ENCODE measurements at regions not wholly inside any gene's neighbourhood (a gene's known extent, or its start where the extent isn't known, plus 50 kb on each side); places are given as distances from the start of the nearest gene placed in this dataset.

DNA sequence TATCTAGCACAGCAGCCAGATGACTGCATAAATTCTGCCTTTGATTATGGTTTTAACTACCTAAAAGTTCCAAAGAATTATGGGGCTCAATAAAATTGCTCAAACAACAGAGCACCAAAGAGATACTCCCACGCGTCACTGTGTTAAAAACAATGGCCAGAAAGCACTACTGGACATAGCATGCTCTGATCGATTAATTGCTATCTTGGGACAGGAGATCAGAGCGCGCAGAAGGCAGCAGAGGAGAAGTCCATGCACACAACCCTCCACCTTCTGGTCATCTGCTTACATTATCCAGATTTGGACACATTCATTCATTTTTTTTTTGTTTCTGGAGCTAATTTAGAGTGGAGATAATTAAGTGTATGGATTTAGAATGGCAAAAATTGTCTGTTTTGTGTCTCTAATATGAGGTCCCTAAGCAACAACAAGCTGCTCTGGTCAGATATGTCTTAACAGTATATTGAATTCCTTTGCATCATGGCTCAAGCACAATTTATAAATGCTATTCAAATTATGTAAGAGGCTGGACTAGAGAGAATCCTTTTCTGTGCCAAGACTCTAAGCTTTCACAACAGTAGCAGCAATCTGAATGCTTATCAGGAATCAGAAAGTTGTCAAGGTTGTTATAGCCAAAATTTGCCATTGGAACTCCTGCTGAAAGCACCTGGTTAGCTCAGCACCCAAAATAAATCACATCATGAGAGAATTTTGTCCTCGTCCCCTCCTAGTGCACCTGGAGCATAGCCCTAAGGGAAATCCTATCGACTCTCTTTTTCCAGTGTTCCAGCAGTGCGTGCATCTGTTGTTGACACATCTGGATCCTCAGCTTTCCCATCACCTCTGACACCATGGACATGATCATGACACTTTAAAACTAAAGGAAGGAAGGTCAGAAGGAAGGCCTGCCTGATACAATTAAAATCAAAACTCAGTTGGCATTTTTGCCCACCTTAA is 98.6 kb upstream of the HMHB1 start:
- TF ChIP-seq, protein P1, sequence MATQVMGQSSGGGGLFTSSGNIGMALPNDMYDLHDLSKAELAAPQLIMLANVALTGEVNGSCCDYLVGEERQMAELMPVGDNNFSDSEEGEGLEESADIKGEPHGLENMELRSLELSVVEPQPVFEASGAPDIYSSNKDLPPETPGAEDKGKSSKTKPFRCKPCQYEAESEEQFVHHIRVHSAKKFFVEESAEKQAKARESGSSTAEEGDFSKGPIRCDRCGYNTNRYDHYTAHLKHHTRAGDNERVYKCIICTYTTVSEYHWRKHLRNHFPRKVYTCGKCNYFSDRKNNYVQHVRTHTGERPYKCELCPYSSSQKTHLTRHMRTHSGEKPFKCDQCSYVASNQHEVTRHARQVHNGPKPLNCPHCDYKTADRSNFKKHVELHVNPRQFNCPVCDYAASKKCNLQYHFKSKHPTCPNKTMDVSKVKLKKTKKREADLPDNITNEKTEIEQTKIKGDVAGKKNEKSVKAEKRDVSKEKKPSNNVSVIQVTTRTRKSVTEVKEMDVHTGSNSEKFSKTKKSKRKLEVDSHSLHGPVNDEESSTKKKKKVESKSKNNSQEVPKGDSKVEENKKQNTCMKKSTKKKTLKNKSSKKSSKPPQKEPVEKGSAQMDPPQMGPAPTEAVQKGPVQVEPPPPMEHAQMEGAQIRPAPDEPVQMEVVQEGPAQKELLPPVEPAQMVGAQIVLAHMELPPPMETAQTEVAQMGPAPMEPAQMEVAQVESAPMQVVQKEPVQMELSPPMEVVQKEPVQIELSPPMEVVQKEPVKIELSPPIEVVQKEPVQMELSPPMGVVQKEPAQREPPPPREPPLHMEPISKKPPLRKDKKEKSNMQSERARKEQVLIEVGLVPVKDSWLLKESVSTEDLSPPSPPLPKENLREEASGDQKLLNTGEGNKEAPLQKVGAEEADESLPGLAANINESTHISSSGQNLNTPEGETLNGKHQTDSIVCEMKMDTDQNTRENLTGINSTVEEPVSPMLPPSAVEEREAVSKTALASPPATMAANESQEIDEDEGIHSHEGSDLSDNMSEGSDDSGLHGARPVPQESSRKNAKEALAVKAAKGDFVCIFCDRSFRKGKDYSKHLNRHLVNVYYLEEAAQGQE (IDR thresholded peaks at IDR 0.05; ENCODE audit: insufficient replicate concordance, low read depth), result no peak
- TF ChIP-seq, protein P2, sequence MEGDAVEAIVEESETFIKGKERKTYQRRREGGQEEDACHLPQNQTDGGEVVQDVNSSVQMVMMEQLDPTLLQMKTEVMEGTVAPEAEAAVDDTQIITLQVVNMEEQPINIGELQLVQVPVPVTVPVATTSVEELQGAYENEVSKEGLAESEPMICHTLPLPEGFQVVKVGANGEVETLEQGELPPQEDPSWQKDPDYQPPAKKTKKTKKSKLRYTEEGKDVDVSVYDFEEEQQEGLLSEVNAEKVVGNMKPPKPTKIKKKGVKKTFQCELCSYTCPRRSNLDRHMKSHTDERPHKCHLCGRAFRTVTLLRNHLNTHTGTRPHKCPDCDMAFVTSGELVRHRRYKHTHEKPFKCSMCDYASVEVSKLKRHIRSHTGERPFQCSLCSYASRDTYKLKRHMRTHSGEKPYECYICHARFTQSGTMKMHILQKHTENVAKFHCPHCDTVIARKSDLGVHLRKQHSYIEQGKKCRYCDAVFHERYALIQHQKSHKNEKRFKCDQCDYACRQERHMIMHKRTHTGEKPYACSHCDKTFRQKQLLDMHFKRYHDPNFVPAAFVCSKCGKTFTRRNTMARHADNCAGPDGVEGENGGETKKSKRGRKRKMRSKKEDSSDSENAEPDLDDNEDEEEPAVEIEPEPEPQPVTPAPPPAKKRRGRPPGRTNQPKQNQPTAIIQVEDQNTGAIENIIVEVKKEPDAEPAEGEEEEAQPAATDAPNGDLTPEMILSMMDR (IDR thresholded peaks at IDR 0.05; ENCODE audit: insufficient read depth, low read length), result no peak
- TF ChIP-seq SPI1 (IDR thresholded peaks at IDR 0.05; ENCODE audit: borderline replicate concordance, low read depth) (no peak), POLR2AphosphoS5 (IDR thresholded peaks at IDR 0.05; ENCODE audit: low read depth) (no peak), GABPA (IDR thresholded peaks at IDR 0.05; ENCODE audit: low read depth) (no peak)
- Histone ChIP-seq H3K4me3 (replicated peaks; ENCODE audit: insufficient read depth, low read length) (no peak overlapping the region), H3K27ac (replicated peaks) (no peak overlapping the region), H3K27me3 (ENCODE audit: insufficient read depth, poor library complexity, severe bottlenecking) (no peaks in the 10 kb centered on the region)
- no peak for DNase-seq (ENCODE audit: low read depth in 1 of 2, low spot score in 1 of 2)

- TF ChIP-seq SPI1 (IDR thresholded peaks at IDR 0.05; ENCODE audit: borderline replicate concordance, low read depth) (no peak), GABPA (IDR thresholded peaks at IDR 0.05; ENCODE audit: low read depth) (no peak)
- no peak overlapping the region for H3K27ac ChIP-seq (replicated peaks)
- H3K4me3 ChIP-seq (replicated peaks; ENCODE audit: insufficient read depth, low read length), result no peak overlapping the region
- DNase-seq (ENCODE audit: low read depth in 1 of 2, low spot score in 1 of 2), result no peak
- no peaks in the 10 kb centered on the region for H3K27me3 ChIP-seq (ENCODE audit: insufficient read depth, poor library complexity, severe bottlenecking)
These were observed 103.3 kb upstream of the HMHB1 start for GRCh38 chr5:143708672-143709071.

GRCh38 chr5:143707806-143708205 is 104.2 kb upstream of the HMHB1 start:
- Histone ChIP-seq H3K27me3 (ENCODE audit: insufficient read depth, poor library complexity, severe bottlenecking) (no peaks in the 10 kb centered on the region), H3K4me3 (replicated peaks; ENCODE audit: insufficient read depth, low read length) (no peak overlapping the region), H3K27ac (replicated peaks) (no peak overlapping the region)
- TF ChIP-seq SPI1 (IDR thresholded peaks at IDR 0.05; ENCODE audit: borderline replicate concordance, low read depth), result no peak
- no peak for TF ChIP-seq POLR2AphosphoS5 (IDR thresholded peaks at IDR 0.05; ENCODE audit: low read depth)
- TF ChIP-seq, protein P2 (IDR thresholded peaks at IDR 0.05; ENCODE audit: insufficient read depth, low read length), result no peak
- no peak for TF ChIP-seq GABPA (IDR thresholded peaks at IDR 0.05; ENCODE audit: low read depth)
- TF ChIP-seq, protein P1 (IDR thresholded peaks at IDR 0.05; ENCODE audit: insufficient replicate concordance, low read depth), result no peak
- no peak for DNase-seq (ENCODE audit: low read depth in 1 of 2, low spot score in 1 of 2)

DNA sequence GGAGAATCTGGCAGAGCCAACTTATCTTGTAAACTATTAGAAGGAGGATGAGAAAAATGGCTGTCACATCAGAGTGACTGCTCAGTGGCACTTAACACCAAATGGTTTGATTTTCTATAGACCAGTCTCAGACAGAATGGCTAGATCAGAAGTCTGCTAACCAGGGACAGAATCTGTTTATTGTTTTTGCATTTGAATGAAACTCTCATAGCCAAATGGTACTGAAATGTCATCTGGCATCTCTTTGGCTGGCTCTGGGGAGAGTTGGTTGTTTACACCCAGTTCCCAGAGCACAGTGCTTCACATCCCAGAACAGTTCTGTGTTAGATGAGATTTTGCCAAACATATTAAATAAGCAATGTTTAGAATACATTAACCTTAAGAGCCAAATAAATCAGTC is 106.6 kb upstream of the HMHB1 start:
- no peak overlapping the region for H3K27ac ChIP-seq (replicated peaks)
- TF ChIP-seq POLR2AphosphoS5 (IDR thresholded peaks at IDR 0.05; ENCODE audit: low read depth) (no peak), GABPA (IDR thresholded peaks at IDR 0.05; ENCODE audit: low read depth) (no peak), SPI1 (IDR thresholded peaks at IDR 0.05; ENCODE audit: borderline replicate concordance, low read depth) (no peak)
- TF ChIP-seq, protein P1 (IDR thresholded peaks at IDR 0.05; ENCODE audit: insufficient replicate concordance, low read depth), result no peak
- TF ChIP-seq, protein P2 (IDR thresholded peaks at IDR 0.05; ENCODE audit: insufficient read depth, low read length), result no peak
- H3K27me3 ChIP-seq (ENCODE audit: insufficient read depth, poor library complexity, severe bottlenecking), result no peaks in the 10 kb centered on the region
- H3K4me3 ChIP-seq (replicated peaks; ENCODE audit: insufficient read depth, low read length), result no peak overlapping the region
- DNase-seq (ENCODE audit: low read depth in 1 of 2, low spot score in 1 of 2), result no peak

All from HL-60 (cell line).